SJSA1 (cell line): ENCODE measurements at regions not wholly inside any gene's neighbourhood (a gene's known extent, or its start where the extent isn't known, plus 50 kb on each side); places are given as distances from the start of the nearest gene placed in this dataset.

Source experiments
- DNase-seq, 2 experiments: peaks; one replicate each; pipeline ENCODE4 v3.0.0-alpha.2; 2015 to 2020; ENCODE audit warnings: low spot score in 2 of 2, low read depth in 1 of 2
- H3K27ac ChIP-seq: fragments of 250-450 bp; sonication (Bioruptor Pico); 2 replicates; pipeline ENCODE4 v1.5.1; 2020; ENCODE audit warnings: mild to moderate bottlenecking, moderate library complexity
- H3K27me3 ChIP-seq: fragments of 250-450 bp; sonication (Bioruptor Pico); replicated peaks from 2 replicates; pipeline ENCODE4 v1.5.1; 2020; ENCODE audit warnings: mild to moderate bottlenecking, moderate library complexity
- H3K36me3 ChIP-seq: fragments of 250-450 bp; sonication (Bioruptor Pico); 2 replicates; pipeline ENCODE4 v1.5.1; 2020; ENCODE audit warnings: mild to moderate bottlenecking
- H3K4me1 ChIP-seq: fragments of 250-450 bp; sonication (Bioruptor Pico); replicated peaks from 2 replicates; pipeline ENCODE4 v1.6.1; 2021; ENCODE audit warnings: mild to moderate bottlenecking
- H3K4me3 ChIP-seq: fragments of 250-450 bp; sonication (Bioruptor Pico); 2 replicates; pipeline ENCODE4 v1.5.1; 2020; ENCODE audit warnings: mild to moderate bottlenecking
- H3K9me3 ChIP-seq: fragments of 250-450 bp; sonication (Bioruptor Pico); replicated peaks from 2 replicates; pipeline ENCODE4 v1.5.1; 2020; ENCODE audit warnings: mild to moderate bottlenecking

DNA sequence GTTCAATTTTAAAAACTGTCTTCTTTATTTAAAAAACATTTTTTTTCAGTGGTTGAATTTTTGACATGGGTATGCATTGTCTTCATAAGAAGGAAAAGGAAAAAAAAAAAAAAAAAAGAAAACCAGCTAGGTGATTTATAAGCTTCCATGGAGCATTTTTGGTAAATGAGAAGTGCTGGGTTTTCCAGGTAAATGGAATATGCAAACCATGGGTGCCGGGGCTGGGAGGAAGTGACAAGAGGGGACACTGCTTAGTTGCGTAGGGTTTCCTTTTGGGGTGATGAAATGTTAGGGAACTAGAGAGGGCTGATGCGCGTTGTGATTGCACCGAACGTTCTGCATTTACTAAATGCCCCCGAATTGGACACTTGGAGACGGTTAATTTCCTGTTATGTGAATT lies 217.4 kb upstream of the FOXF1 start:
- Histone ChIP-seq H3K27ac (peak overlapping the region; percentile 100), H3K36me3 (no peaks in the 10 kb centered on the region), H3K4me1 (peaks cover 73% of the 10 kb centered on the region), H3K4me3 (no peak overlapping the region), H3K9me3 (no peaks in the 10 kb centered on the region), H3K27me3 (no peaks in the 10 kb centered on the region)
- no peak for DNase-seq

- DNase-seq, result no peak
- Histone ChIP-seq H3K27ac (peak overlapping the region; percentile 100), H3K4me3 (no peak overlapping the region), H3K4me1 (peaks cover 81% of the 10 kb centered on the region), H3K27me3 (no peaks in the 10 kb centered on the region), H3K36me3 (no peaks in the 10 kb centered on the region), H3K9me3 (no peaks in the 10 kb centered on the region)
Measured at GRCh38 chr16:86293906-86294305, 216.4 kb upstream of the FOXF1 start.

DNA sequence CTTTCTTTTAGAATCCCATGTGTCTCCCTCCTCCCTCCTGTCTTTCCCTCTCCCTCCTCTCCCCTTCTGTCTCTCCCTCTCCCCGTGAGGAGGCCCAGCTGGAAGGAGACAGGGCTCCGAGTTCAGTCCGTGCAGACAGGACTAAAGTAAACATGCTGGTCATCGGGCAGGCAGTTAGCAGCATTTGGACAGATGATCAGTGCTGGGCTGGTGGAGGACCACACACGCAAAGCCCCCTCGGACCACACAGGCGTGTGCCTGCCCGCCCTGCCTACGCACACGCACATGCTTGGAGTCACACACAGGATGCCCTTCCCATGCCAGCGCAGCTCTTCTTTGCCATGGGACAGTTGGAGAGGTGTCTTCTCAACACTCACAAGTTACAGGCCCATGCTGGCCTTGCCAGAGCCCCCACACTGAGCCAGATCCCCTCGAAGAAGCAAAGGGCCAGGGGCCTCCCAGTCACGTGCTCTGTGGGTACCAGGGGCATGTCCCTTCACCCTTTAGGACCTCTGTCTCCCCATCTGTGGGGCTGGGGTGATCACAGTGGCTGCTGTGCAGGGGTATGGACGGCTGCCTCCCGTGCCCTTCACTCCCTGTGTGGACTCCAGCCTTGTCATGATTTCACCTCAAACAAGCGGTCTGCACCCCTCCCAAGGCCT lies 215.7 kb upstream of the FOXF1 start:
- Histone ChIP-seq H3K4me1 (peaks cover 89% of the 10 kb centered on the region), H3K27me3 (no peaks in the 10 kb centered on the region), H3K4me3 (no peak overlapping the region), H3K27ac (peak overlapping the region; percentile 100), H3K9me3 (no peaks in the 10 kb centered on the region), H3K36me3 (no peaks in the 10 kb centered on the region)
- peak; percentile 99 for DNase-seq

DNA sequence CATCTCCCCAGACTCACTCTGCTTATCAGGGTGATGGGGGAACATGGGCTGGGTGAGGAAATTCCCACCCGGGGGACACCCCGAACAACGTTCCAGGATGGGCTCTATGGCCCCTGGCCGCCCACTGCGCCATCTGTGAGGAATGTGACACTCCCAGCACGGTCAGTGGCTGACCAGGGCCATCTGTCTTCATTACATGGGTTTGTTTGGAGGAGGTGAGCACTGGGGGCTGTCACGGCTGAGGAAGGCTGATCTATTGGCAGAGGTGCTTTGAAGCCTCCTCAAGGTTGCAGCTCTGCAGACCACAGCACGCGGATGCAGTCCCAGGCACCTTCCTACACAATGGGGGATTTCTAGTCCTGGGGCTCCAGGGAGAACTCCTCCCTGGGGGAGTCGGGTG lies 214.1 kb upstream of the FOXF1 start:
- peak overlapping the region; percentile 100 for H3K27ac ChIP-seq
- H3K36me3 ChIP-seq, result no peaks in the 10 kb centered on the region
- peak in 1 of 2 experiments; percentile 19 for DNase-seq
- peaks cover 96% of the 10 kb centered on the region for H3K4me1 ChIP-seq
- H3K27me3 ChIP-seq, result no peaks in the 10 kb centered on the region
- H3K9me3 ChIP-seq, result no peaks in the 10 kb centered on the region
- H3K4me3 ChIP-seq, result no peak overlapping the region

DNA sequence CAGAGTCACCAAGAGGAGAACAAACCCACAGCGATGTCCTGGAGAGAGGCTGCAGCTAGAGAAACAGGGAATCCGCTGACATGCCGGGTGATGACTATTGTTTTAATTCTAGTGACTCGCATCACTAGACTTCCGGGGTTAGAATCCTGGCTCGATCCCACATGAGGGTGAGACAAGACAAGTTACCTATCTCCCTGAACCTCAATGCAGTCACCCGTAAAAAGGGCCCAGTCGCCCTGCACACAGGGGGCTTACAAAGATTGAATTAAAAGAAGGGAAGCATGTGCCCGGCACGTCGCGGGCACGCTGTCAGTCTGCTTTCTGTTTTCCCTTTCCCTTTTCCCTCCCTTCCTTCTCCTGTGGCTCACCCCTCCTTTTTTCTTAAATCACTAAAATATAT lies 212.9 kb upstream of the FOXF1 start:
- Histone ChIP-seq H3K4me3 (no peak overlapping the region), H3K4me1 (peaks cover 89% of the 10 kb centered on the region), H3K9me3 (no peaks in the 10 kb centered on the region), H3K27me3 (no peaks in the 10 kb centered on the region), H3K36me3 (no peaks in the 10 kb centered on the region), H3K27ac (peak overlapping the region; percentile 100)
- DNase-seq, result peak; percentile 68 to 69

DNA sequence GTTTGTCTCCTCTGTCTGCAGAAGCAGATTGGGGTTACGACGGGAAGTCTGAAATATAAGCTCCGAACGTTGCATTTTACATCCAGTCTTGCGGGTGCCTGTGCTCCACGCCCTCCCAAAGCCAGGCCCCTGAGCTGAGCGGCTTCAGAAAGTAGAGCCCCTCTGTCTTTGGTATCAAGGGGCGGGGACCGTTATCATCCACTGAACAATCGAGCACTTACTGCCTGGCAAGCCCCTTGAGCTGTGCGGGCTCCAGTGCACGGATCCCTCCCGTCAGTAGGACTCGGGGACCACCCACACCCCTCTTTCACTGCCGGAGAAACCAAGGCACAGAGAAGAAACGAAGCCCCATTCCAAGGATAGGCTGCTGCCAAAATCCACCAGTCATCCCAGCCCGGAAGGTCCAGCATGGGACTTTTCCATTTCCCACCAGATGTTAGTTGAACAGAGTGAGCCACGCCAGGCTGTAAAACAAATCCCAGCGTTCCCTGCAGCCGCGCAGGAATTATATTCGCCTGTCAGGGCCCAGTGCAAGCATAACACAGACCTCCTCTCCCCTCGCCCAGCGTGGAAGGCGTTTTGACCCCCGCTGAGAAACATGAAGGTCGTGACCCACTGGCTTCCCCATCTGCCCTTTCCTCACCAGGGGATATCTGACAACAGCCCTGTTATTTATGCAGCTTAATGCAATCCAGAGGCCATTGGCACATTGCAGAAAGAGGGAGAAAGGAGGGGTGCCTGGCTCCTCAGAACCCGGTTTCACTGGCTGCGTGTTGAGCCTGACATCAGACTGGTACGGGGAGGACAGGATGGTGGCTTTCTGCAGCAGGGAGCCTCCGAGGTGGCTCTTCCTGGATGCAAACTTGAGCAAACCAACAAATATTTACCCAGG lies 212.2 kb upstream of the FOXF1 start:
- Histone ChIP-seq H3K4me3 (no peak overlapping the region), H3K4me1 (peaks cover 82% of the 10 kb centered on the region), H3K9me3 (no peaks in the 10 kb centered on the region), H3K27ac (peak overlapping the region; percentile 100), H3K27me3 (no peaks in the 10 kb centered on the region), H3K36me3 (no peaks in the 10 kb centered on the region)
- DNase-seq, result no peak

GRCh38 chr16:86298758-86299134 lies 211.6 kb upstream of the FOXF1 start:
- no peak overlapping the region for H3K4me3 ChIP-seq
- H3K27me3 ChIP-seq, result no peaks in the 10 kb centered on the region
- no peaks in the 10 kb centered on the region for H3K9me3 ChIP-seq
- peak overlapping the region; percentile 100 for H3K27ac ChIP-seq
- H3K4me1 ChIP-seq, result peaks cover 75% of the 10 kb centered on the region
- DNase-seq, result peak; percentile 89 to 92
- no peaks in the 10 kb centered on the region for H3K36me3 ChIP-seq

DNA sequence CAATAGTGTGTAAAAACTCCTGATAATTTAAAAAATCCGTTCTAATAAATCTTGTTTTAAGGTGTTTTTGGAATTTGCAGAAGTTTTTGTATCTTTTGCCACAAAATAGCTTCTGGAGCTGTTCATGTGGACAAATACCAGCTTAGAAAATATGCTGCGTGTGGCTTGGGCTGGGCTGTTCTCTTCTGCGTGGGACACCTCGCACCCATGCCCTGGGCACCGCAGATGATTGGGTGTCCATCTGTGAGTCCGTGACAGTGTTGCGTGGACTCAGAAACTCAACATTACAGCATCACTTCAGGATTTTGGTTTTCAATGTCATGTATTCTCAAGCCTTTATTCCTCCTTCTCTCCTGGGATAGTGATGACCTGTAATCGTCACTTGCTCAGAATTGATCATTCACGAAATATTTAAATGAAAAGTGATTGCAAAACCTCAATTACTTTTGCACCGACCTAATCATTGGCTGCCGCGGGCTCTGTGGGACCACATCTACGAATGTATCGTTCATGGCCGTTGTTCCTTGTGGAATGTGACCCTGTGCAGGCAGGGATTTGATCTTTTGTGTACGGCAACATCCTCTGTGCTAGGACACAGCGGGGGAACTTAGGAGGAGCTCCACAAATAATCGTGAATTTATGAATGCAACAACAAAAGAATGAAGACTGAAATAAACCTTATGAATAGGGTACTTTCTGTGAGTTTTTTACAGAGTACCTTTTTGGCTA lies 210.3 kb upstream of the FOXF1 start:
- no peak for DNase-seq
- Histone ChIP-seq H3K27me3 (no peaks in the 10 kb centered on the region), H3K27ac (peak overlapping the region; percentile 100), H3K36me3 (no peaks in the 10 kb centered on the region), H3K9me3 (no peaks in the 10 kb centered on the region), H3K4me1 (peaks cover 64% of the 10 kb centered on the region), H3K4me3 (no peak overlapping the region)

DNA sequence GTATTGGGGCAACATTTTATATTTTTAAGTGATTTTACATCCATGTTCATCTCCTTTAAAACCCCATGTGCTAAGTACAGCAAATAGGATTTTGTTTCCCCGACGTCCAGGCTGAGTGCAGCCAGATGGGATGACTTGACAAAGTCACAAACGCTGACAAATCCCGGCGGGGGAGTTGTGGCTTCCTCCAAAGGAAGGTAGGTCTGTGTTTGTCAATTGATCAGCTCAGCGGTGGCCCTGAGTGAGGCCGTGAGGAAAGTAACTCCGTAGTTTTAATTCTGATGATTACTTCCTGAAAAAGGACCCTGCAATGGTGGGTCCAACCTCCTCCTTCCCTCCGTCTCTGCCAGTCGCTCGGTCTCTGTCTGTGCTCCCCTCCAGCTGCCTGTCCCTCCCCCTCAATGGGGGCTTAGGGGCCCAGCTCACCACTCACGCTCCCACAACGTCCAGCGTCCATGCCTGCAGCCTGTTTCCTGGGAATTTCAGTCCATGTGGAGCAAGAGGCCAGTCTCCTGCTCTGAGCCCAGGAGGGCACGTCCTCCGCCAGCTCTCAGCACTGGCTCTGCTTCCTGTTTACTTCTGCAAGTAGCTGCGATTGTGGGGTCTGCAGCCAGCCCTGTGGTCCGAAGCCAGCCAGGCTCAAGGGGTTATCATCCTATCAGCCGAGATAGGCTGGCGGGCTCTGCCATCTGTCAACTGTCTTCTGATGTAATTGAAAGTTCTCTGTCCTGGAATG lies 209.4 kb upstream of the FOXF1 start:
- no peaks in the 10 kb centered on the region for H3K27me3 ChIP-seq
- DNase-seq, result peak; percentile 57 to 69
- peak overlapping the region; percentile 100 for H3K27ac ChIP-seq
- H3K4me3 ChIP-seq, result peak overlapping the region; percentile 27
- no peaks in the 10 kb centered on the region for H3K9me3 ChIP-seq
- H3K4me1 ChIP-seq, result peaks cover 64% of the 10 kb centered on the region
- no peaks in the 10 kb centered on the region for H3K36me3 ChIP-seq

GRCh38 chr16:86302421-86303109 lies 207.8 kb upstream of the FOXF1 start:
- Histone ChIP-seq H3K4me1 (peaks cover 64% of the 10 kb centered on the region), H3K36me3 (no peaks in the 10 kb centered on the region), H3K9me3 (no peaks in the 10 kb centered on the region), H3K4me3 (no peak overlapping the region), H3K27me3 (no peaks in the 10 kb centered on the region), H3K27ac (no peak overlapping the region)
- DNase-seq, result no peak

GRCh38 chr16:86303787-86304678 lies 206.3 kb upstream of the FOXF1 start:
- no peak for DNase-seq
- no peaks in the 10 kb centered on the region for H3K9me3 ChIP-seq
- H3K27me3 ChIP-seq, result no peaks in the 10 kb centered on the region
- H3K36me3 ChIP-seq, result no peaks in the 10 kb centered on the region
- H3K4me1 ChIP-seq, result peaks cover 58% of the 10 kb centered on the region
- no peak overlapping the region for H3K27ac ChIP-seq
- H3K4me3 ChIP-seq, result no peak overlapping the region

- Histone ChIP-seq H3K36me3 (no peaks in the 10 kb centered on the region), H3K27ac (no peak overlapping the region), H3K27me3 (no peaks in the 10 kb centered on the region), H3K4me3 (no peak overlapping the region), H3K4me1 (peaks cover 50% of the 10 kb centered on the region), H3K9me3 (no peaks in the 10 kb centered on the region)
- no peak for DNase-seq
Measured at GRCh38 chr16:86304868-86305267, 205.5 kb upstream of the FOXF1 start.
